GM19043 (cell line): ENCODE measurements at regions not wholly inside any gene's neighbourhood (a gene's known extent, or its start where the extent isn't known, plus 50 kb on each side); places are given as distances from the start of the nearest gene placed in this dataset.
A peak's percentile ranks its signal among the peaks of the same experiment; 100 is the strongest.

Experiments used
- ATAC-seq: cut with Tn5 transposase; IDR thresholded peaks from one replicate; pipeline ENCODE4 v1.9.1; 2021; ENCODE audit warnings: low read depth; ENCODE audit not compliant: unreplicated experiment

DNA sequence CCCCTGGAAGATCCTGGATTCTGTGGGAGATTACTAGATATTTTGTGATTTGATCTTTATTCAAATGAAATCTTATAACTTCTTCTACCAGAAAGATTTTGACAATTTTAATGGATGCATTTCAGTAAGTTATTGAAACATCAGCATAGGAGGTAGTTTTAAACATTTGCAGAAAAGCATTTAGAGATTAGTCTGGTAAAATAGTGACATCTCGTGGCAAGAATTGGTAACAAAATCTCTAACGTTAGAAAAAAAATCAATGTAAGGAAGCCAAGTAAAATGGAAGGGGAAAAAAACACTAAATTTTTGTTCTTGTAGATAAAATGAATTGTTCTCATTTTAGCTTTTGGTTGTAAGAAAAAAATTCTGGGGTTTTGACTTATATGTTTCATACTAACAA, 73.3 kb downstream of the TASL start:
- no peak for ATAC-seq

DNA sequence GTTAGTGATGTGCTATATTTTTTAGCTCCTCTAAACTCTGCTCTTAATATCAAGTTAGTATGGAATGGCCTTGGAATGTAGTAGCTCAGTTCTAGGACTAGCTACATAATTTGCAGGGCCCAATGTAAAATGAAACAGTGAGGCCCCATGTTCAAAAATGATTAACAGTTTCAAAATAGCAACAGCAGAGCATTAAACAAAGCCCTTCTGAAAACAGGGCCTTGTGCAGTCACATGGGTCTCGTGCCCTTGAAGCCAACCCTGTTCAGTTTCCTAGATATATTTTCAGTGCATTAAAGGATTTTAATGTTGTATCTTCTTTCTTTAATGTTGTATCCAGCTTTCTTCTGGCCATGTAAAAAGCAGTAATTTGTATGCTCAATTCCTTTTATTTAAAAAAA, 82.1 kb downstream of the TASL start:
- no peak for ATAC-seq

DNA sequence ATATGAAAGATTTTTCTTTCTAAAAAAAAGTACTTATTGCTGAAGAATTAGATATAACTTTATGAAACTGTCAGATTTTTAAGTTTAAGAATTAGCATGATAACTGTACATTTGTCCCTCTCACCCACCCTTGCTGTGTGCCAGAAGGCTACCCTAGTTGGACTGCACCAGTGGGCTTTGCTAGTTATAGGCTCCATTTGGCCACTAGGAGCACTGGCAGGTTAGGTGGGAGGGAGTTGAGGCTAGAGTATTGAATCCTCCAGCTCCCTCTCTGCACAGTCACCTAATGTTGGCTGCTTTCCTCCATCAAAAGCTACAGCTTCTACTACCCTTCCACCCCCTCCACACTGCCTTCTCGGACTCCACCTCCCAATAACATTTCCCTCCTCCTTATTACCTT, 84.2 kb downstream of the TASL start:
- ATAC-seq = no peak

DNA sequence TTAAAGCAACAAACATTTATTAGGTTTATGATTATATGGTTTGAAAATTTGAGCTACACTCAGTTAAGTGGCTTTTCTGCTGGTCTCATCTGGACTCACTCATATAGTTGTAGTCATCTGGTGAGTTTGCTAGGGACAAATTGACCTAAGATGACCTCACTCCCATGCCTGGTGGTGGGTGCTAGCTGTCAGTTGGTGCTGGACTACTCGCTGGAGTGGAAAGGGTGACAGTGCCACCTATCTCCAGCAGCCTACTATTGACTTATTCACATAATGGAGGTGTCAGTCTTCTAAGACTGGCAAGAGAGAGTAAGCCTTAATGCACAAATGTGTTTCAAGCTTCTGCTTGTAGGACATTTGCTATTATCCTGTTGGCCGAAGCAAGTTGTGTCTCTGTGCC, 88.2 kb downstream of the TASL start:
- no peak for ATAC-seq

DNA sequence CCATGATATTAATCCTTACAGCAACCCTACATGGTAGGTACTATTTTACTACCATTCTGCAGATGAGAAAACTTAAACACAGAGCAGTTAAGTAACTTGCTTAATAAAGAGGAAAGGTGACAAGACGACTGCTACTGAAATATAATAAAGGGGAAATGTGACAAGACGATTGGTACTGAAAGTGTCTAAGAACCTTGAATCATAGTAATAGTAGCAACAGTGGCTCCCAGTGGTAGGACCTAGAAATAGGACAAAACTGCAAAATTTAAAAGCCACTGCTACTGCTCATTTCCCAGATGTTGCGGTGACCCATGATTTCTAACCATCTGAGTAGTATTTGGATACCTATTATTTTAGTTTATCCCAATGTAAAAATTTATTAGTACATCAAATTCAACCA, 89.5 kb downstream of the TASL start:
- ATAC-seq = peak; percentile 78

DNA sequence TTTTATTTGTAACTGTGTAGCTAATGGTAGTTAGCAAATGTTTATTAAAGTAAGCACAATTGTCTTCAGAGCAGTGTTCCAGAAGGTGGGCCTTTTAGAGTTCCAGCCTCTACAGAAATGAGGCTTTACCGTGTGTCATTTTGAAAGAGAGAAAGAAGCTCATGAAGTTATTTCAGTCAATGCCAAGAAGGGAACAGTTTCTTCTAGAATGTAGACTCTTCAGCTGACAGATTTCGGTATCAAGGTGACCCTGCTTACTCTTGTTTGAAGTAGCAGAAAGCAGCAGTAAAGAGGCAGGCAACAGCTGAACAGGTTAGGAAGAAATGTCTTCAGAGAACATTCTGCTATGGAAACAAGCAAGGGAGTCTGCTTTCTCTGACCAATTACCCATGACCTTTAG, 93.6 kb downstream of the TASL start:
- peak; percentile 56 for ATAC-seq

DNA sequence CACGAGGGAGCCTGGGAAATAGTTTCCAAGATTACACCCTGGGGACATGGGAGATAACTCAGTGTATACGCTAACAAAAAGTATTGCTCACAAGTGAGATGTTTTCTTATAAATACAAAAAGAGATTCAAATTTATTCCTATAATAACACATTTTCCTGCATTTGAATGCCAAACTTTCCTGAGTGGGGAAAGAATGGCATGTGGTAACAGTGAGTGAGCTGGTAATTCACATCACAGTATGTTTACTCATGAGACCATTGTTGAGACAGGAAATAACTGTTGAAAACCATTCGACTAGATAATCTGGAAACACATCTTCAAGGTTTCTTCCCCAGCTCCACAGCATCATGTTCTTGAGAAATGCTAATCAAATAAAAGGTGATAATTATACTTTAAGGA, 109.1 kb downstream of the TASL start:
- no peak for ATAC-seq
